ENCODE measurements at regions not wholly inside any gene's neighbourhood (a gene's known extent, or its start where the extent isn't known, plus 50 kb on each side); places are given as distances from the start of the nearest gene placed in this dataset.

- TF ChIP-seq CTCF (IDR thresholded peaks at IDR 0.05; ENCODE audit: insufficient read depth, low read depth, low read length, missing control alignments) = no peak
- no peak overlapping the region for H3K4me3 ChIP-seq (ENCODE audit: low read depth, low read length)
- DNase-seq (ENCODE audit: low read depth) = no peak
These were observed 568.8 kb downstream of the AJAP1 start for GRCh38 chr1:5223206-5223605.

DNA sequence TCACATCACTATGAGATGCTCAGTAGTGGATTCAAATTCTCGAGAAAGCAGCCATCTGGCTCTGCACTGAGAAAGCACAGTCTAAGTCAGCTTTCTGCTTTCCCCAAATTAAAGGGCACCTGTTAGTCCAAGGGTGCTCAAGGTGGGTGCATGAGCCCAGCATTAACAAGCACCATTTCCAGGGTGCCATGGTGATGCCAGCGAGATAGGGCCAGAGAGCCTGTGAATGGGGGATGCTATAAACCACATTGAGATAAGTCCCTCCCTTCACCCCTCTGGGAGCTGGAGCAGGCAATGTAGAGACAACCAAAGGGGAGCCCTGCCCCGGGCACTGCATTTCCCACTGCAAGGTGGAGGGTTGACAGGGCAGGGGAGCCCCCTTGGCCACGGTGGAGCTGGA lies 568.2 kb downstream of the AJAP1 start:
- no peak for TF ChIP-seq CTCF (IDR thresholded peaks at IDR 0.05; ENCODE audit: insufficient read depth, low read depth, low read length, missing control alignments)
- no peak overlapping the region for H3K4me3 ChIP-seq (ENCODE audit: low read depth, low read length)
- DNase-seq (ENCODE audit: low read depth) = no peak

DNA sequence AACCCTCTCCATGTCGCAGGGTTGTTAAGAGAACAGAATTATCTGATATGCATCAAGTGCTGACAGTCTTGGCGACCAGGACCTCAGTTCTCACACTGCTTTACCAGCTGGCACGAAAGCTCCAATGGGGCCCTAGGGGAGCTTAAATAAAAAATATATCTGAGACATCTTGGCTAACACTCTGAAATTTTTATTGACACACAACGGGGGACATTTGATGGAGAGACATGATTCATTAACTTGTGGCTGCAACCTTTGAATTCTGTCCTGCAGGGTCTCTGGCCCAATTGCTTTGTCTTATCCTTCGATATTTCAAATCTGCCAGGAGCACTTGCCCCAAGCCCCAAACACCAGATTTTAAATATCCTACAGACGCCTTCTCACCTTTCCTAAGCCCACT lies 567.0 kb downstream of the AJAP1 start:
- DNase-seq (ENCODE audit: low read depth) = no peak
- no peak overlapping the region for H3K4me3 ChIP-seq (ENCODE audit: low read depth, low read length)
- no peak for TF ChIP-seq CTCF (IDR thresholded peaks at IDR 0.05; ENCODE audit: insufficient read depth, low read depth, low read length, missing control alignments)

GRCh38 chr1:5220821-5221220 lies 566.4 kb downstream of the AJAP1 start:
- TF ChIP-seq CTCF (IDR thresholded peaks at IDR 0.05; ENCODE audit: insufficient read depth, low read depth, low read length, missing control alignments) = no peak
- no peak overlapping the region for H3K4me3 ChIP-seq (ENCODE audit: low read depth, low read length)
- DNase-seq (ENCODE audit: low read depth) = no peak

DNA sequence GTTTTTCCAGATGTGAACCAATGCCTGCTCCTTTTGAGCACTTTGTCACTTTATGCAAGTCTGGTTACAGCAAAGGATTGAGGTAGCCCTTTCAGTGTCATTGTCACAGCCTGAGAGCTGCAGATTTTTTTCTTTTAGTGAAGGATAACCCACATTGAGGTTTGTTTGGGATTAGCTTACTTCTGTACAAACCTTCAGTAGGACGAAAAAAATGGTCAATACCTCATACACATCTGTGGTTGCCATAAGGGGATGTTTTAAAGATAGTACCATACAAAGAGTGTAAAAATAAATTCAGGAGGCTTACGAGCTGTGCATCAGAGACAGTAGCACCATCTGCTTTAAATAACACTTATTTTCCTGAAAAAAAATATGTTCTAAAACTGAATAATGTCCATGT lies 566.0 kb downstream of the AJAP1 start:
- no peak for TF ChIP-seq CTCF (IDR thresholded peaks at IDR 0.05; ENCODE audit: insufficient read depth, low read depth, low read length, missing control alignments)
- H3K4me3 ChIP-seq (ENCODE audit: low read depth, low read length) = no peak overlapping the region
- no peak for DNase-seq (ENCODE audit: low read depth)

GRCh38 chr1:5200006-5200405 lies 545.6 kb downstream of the AJAP1 start:
- DNase-seq (ENCODE audit: low read depth) = no peak
- no peak for TF ChIP-seq CTCF (IDR thresholded peaks at IDR 0.05; ENCODE audit: insufficient read depth, low read depth, low read length, missing control alignments)
- no peak overlapping the region for H3K4me3 ChIP-seq (ENCODE audit: low read depth, low read length)

DNA sequence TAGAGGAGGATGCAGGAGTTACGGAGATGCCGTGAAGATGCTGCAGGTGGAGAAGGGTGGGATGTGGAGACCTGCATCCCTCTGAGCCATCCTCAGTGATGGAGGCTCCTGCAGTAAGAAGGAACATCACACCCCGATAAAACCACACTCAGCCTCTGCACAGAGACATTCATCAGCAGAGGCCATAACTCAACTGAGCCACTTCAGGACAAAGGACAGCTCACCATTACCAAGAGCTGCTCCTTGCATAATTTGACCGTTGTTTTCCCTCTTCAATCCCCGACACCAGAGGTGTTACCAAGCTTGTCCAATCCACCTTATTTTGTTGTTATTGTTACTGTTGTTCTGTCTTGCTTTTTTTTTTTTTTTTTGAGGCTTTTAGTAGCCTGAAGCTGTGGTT lies 543.9 kb downstream of the AJAP1 start:
- TF ChIP-seq CTCF (IDR thresholded peaks at IDR 0.05; ENCODE audit: insufficient read depth, low read depth, low read length, missing control alignments) = no peak
- DNase-seq (ENCODE audit: low read depth) = no peak
- no peak overlapping the region for H3K4me3 ChIP-seq (ENCODE audit: low read depth, low read length)

Measured in GM12865 (cell line).